ENCODE measurements at regions not wholly inside any gene's neighbourhood (a gene's known extent, or its start where the extent isn't known, plus 50 kb on each side); places are given as distances from the start of the nearest gene placed in this dataset.
A peak's percentile ranks its signal among the peaks of the same experiment; 100 is the strongest.

GRCh38 chr1:38743184-38743583 lies 116.4 kb downstream of the RRAGC start:
- no peak overlapping the region for H3K4me3 ChIP-seq (ENCODE audit: low read depth, low read length)
- TF ChIP-seq, protein P1, sequence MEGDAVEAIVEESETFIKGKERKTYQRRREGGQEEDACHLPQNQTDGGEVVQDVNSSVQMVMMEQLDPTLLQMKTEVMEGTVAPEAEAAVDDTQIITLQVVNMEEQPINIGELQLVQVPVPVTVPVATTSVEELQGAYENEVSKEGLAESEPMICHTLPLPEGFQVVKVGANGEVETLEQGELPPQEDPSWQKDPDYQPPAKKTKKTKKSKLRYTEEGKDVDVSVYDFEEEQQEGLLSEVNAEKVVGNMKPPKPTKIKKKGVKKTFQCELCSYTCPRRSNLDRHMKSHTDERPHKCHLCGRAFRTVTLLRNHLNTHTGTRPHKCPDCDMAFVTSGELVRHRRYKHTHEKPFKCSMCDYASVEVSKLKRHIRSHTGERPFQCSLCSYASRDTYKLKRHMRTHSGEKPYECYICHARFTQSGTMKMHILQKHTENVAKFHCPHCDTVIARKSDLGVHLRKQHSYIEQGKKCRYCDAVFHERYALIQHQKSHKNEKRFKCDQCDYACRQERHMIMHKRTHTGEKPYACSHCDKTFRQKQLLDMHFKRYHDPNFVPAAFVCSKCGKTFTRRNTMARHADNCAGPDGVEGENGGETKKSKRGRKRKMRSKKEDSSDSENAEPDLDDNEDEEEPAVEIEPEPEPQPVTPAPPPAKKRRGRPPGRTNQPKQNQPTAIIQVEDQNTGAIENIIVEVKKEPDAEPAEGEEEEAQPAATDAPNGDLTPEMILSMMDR (IDR thresholded peaks at IDR 0.05; ENCODE audit: insufficient read depth, low read depth, low read length) = no peak
- DNase-seq (ENCODE audit: low read depth) = no peak

DNA sequence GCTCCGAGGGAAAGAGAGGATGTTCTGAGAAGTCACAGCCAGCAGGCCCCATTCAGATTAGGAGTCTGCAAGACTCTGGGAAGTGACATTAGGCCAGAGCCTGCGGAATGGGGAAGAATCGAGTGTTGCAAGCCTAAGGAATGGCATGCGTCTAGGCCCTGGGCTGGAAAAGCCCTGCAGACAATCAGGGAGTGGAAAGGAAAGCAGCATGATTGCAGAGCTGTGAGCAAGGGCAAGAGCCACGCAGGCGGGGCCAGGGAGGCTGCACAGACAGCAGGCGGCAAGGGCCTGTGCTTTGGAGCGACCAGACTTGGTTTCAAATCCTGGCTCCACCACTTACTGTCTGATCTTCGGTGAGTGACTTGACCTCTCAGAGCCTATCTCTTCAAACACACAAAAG lies 118.2 kb downstream of the RRAGC start:
- no peak overlapping the region for H3K4me3 ChIP-seq (ENCODE audit: low read depth, low read length)
- peak; percentile 89 for DNase-seq (ENCODE audit: low read depth)
- TF ChIP-seq, protein P1 (IDR thresholded peaks at IDR 0.05; ENCODE audit: insufficient read depth, low read depth, low read length) = no peak

DNA sequence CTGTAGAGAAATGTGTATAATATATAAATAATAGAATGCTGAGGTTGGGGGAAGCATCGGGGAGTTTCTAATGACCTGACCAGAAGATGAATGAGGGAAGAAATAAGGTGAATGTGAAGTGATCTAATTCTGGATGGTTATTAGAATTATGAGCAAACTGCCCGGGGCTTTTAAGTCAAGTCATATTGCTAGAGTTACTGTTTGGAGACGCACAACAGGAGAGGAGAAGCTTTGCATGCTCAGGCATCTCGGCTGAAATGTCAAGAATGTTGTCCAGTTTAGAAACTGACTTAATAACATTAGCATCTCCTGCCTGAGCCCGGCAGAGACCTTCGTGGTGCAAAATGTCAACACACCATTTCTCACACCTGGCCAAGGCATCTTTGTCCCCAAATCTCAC lies 119.1 kb downstream of the RRAGC start:
- TF ChIP-seq, protein P1 (IDR thresholded peaks at IDR 0.05; ENCODE audit: insufficient read depth, low read depth, low read length) = no peak
- peak; percentile 22 for DNase-seq (ENCODE audit: low read depth)
- H3K4me3 ChIP-seq (ENCODE audit: low read depth, low read length) = no peak overlapping the region

GRCh38 chr1:38738207-38738606 lies 121.4 kb downstream of the RRAGC start:
- TF ChIP-seq, protein P1 (IDR thresholded peaks at IDR 0.05; ENCODE audit: insufficient read depth, low read depth, low read length) = no peak
- no peak for DNase-seq (ENCODE audit: low read depth)
- no peak overlapping the region for H3K4me3 ChIP-seq (ENCODE audit: low read depth, low read length)

- TF ChIP-seq, protein P1 (IDR thresholded peaks at IDR 0.05; ENCODE audit: insufficient read depth, low read depth, low read length) = no peak
- H3K4me3 ChIP-seq (ENCODE audit: low read depth, low read length) = no peak overlapping the region
- DNase-seq (ENCODE audit: low read depth) = no peak
Measured at GRCh38 chr1:38736399-38736798, 123.2 kb downstream of the RRAGC start.

GRCh38 chr1:38735651-38736161 lies 123.9 kb downstream of the RRAGC start:
- no peak overlapping the region for H3K4me3 ChIP-seq (ENCODE audit: low read depth, low read length)
- TF ChIP-seq, protein P1 (IDR thresholded peaks at IDR 0.05; ENCODE audit: insufficient read depth, low read depth, low read length) = no peak
- peak; percentile 88 for DNase-seq (ENCODE audit: low read depth)

GRCh38 chr1:38733761-38734160 lies 125.8 kb downstream of the RRAGC start:
- H3K4me3 ChIP-seq (ENCODE audit: low read depth, low read length) = no peak overlapping the region
- DNase-seq (ENCODE audit: low read depth) = no peak
- TF ChIP-seq, protein P1 (IDR thresholded peaks at IDR 0.05; ENCODE audit: insufficient read depth, low read depth, low read length) = no peak

All from fibroblast of villous mesenchyme (primary cell).